Anterior cingulate cortex (tissue), 58 donors: ENCODE measurements at regions not wholly inside any gene's neighbourhood (a gene's known extent, or its start where the extent isn't known, plus 50 kb on each side); places are given as distances from the start of the nearest gene placed in this dataset.
"Not testable (repeated sequence)": the region's sequence is repeated elsewhere in the genome, so short reads cannot be mapped to it uniquely, and the experiment has no call there.

Source experiments
- DNase-seq, 58 donors: peaks; one replicate each; lab custom pipeline; 2025; lab: John Stamatoyannopoulos, UW

DNA sequence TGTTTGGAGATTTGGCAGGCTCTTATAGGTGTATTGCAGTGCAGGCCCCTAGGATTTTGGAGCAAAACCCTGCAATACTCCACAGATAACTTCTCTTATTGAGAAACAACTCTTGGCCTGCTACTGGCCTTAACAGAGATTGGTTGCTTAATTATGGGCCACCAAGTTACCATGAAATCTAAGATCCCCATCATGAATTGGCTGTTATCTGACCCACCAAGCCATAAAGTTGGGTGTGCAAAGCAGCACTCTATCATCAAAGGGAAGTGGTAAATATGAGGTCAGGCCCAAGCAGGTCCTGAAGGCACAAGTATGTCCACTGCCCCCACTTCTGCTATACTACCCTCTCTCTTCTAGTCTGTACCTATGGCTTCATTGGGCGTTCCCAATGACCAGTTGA, 130.0 kb upstream of the TNFSF4 start:
- no peak for DNase-seq

DNA sequence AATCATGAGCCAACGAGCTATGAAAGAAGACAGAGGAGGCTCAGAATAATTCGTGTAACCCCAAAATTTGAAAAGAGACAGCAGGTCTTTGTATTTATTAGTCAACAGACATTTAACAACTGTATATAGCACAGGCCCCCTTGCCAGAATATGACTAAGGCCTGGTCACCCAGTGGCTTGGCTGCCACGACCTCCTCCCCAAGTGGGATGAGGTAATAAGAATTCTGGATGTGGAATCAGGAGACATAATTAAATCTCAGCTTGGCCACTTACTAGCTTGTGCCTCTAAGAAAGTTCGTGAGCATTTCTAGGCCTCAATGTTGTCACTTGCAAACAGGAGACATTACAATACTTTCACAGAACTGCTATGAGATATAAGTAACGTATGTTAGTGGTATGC, 134.2 kb upstream of the TNFSF4 start:
- DNase-seq, result no peak

DNA sequence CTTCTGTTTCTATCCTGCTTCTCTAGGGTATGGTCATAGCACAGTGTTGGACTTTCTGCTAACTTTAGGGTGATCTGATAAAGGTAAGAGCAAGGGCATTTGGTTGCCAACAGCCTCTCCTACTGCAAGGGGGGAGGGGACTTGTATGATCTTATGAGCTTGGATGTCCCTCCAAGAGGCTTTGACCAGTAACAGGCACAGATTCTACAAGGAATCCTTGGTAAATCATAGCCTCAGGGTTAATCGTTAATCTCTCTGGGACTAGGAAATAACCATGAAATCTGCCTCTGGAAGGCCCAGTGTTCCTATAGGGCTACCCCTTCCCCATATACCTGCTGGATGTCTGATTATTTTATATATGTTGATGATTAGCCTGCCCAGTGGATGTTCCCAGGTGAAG, 134.8 kb upstream of the TNFSF4 start:
- DNase-seq, result no peak

DNA sequence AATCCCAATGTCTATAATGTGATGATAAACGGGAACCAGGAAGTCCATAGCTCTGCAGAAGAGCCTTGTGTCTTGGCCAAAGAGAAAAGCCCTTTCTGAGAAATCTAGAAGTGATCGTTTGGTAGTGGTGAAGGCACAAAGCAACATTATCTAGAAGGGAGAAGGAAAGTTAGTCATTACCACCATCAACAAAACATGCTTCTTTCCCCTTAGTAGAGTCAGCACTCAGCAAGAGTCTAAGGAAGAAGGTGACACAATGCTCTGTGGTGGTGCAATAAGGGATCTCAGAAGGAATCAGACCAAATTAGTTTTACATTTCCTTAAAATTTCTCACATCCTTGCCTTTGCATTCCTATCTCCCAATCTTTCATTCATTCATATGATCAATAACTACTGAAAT, 134.4 kb upstream of the PRDX6 start:
- DNase-seq, result no peak

DNA sequence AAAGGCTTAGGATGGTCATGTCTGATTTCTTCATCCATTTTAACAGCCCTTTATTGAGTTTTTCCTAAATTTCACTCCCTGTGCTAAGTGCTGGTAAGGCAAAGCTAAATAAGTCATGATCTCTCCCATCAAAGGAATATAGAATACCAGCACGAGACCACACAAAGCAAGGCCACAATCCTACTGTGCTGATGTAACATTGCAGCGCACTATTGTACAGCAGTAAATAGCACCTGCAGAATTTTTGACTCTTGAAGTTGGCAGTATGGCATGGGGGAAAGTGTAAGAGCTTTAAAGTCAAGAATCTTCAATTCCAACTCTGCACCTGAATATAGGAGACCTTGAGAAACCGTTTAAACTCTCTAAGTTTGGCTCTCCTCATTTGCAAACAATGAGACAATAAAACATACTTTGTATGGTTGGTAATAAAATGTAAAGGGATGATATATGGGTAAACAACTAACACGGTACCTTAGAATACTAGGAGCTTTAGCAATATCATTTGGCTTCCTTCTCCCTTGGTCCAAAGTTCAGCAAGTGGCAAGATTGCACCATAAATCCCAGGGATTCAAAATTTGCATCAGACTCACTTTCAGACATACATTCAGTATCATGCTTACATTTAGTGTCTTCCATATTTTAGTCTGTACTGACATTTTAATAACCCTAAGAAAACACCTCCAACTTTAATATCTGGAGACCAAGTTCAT, 132.9 kb upstream of the PRDX6 start:
- DNase-seq, result no peak

DNA sequence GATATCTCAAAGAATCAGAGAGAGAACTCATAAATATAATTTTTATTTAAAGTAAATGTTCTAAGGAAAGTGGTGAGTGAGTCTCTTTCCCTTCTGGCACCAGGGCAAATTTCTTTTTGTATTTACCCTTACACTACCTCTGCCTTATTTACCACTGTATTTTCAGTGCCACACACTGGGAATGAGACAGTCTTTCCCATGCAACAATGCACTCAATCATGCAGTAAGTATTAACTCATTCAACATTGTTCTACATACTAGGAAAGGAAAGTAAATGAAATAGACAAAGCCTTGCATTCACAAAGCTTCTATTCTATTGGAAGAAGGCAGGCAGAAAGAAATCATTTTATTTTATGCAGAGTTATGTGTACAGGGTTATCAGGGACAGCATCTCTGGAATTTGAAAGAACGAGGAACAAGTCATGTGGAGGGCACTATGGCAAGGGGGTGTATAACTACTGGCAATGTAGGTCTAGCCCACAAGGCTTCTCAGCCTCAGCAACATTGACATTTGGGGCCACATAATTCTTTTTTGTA, 129.8 kb upstream of the PRDX6 start:
- no peak for DNase-seq

DNA sequence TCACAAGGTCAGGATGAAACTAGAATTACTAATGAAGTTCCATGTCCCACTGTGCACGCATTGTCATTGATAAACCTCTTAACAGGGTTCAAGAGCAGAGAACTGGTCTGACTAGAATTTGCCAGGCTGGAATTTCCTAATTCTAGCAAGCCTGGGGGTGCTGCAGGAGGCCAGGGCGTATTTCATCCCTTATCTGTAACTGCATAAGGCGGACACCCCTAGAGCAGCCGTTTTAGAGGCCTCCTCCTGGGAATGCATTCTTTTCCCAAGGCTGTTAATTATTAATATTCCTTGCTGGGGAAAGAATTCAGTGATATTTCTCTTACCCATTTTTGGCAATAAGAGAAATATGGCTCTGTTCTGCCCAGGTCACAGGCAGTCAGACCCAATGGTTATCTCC, 124.5 kb upstream of the PRDX6 start:
- not testable (repeated sequence) for DNase-seq

DNA sequence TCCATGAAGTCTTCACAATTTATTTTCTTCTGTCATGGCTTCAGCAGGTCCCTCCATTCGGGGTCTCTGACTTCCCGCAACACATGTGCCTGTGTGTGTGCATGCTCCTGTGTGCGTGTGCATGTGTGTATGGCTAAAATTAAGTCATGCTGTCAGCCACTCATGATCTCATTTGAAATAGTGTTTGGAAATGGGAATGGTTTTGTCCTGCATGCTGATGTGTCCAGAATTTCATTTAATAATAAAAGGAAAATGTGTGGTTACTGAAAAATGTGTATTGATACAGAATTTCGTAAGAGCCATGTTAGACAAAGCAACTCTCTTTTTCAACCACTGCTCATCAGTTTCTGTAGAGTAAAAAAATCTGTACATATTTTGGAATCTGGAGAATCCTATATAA, 123.8 kb upstream of the PRDX6 start:
- no peak for DNase-seq

DNA sequence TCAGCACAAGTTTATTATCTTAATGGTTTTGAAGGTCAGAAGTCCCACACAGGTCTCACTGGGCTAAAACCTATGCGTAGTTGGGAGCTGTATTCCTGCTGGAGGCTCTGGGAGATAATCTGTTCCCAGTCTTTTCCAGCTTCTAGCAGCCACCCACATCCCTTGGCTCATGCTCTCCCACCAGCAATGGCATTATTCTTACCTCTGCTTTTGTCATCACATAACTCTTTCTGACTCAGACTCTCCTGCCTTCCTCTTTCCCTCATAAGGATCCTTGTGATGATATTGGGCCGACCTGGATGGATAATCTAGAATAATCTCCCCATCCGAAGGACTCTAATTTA, 122.2 kb upstream of the PRDX6 start:
- no peak for DNase-seq

DNA sequence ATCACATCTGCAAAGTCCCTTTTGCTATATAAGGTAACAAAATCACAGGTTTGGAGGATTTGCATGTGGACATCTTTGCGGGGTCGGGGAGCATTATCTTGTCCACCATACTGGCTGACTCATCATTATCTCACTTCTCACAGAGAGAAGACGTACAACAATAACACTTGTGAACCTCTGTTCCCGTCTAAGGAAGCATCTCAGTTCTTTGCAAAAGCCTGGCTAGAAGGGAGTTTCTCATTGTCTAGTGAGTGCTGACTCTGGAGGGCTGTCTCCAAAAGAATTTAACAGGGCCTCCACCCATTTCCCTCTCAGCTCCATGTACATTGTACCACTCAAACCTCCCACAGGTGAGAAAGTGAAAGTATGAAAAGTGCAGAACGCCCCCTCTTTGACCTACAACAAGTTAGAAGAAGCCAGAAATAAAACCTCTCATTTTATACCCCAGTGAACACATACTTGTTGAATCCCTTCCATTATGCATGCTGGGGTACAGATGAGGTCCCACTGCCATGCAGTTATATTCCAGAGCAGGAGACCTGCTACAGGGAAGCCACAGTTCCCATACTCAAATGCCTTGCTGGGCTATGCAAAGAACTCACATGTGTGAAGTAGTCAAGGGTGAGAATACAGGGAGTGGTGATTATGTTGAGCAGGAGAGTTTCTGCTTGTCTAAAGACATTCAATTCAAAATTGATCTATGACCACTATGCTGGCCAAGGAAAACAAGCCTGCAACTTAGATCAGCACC, 121.7 kb upstream of the PRDX6 start:
- DNase-seq, result no peak

DNA sequence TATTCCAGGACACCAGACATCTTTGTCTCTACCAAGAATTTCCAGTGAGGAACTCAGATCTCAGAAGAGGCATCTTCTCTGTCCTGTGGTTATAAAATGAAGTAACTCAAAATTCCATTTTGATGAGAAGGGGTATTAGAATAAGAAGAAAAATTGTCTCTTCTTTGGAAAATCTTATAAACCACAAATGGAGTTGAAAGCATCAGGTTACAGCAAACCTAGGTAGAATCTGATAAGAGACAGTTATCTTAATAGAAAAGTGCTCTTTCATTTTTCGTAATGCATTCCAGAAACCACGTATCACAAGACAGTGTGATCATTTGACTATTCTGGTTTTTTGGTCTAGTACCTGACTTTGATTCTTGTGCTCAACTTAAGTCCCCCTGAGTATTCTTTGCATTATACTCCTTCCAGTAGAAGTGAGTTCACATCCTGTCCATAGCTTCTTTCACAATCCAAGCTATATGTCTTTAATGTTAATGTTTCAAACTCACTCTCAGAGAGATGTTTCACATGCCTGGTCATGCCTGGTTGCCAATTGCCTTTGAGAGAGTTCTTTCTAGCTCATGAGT, 120.9 kb upstream of the PRDX6 start:
- DNase-seq, result no peak

DNA sequence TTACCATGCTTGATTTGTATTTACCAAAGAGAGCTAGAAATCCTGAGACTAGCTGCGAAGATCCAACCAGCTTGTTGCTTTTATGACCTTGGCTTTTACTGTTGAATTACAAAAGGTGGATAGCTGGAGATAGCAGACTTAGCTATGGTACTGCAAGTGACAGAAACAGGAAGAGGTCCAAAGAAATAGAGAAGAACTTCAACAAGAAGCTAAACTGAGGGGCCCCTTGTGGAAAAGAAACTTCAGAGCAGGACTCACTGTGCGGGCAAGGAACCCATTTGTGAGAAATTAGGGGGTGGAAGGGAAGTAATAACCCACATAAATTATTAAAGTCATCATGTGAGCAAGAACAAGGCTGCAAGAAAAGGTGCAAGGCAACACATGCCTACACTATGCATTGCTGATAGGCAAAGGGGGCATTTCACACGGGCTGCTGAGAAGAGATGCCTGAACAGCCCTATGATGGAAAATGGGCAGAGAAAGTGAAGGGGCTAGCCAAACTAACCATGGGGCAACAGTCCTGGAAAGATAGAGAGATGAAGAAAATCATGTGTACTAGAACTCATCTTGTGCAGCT, 116.6 kb upstream of the PRDX6 start:
- no peak for DNase-seq

DNA sequence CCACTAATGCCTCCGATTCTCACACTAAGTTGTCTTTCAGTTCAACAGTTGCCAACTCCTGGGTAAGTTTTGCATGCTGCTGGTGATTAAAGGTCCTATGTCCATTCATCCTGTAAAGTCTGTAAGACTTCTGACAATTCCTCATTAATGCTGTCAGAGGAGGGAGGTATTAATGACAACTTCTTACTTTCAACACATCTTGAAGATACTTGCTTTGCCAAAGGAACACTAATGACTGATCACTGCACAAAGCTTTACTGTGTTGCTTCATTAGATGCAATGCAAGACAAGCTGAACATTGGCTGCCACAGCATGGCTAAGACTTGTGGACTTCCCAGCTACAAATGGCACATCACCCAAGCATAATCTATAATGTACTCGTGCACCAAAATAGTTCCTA, 114.6 kb upstream of the PRDX6 start:
- no peak for DNase-seq

DNA sequence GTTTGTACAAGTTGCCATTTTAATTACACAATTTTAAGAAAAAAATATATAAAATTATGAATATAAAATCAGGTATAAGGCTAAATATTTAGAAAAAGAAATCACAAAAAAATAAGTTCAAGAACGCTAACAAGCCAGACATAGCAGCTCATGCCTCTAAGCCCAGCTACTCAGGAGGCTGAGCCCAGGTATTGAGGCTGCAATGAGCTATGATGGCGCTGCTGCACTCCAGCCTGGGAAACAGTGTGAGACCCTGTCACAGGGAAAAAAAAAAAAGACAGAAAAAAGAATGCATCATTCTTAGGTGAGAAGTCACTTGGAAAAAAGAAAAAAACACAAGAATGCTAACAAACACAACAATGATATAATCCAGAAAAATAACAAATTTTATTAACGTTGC, 112.3 kb upstream of the PRDX6 start:
- no peak for DNase-seq

DNA sequence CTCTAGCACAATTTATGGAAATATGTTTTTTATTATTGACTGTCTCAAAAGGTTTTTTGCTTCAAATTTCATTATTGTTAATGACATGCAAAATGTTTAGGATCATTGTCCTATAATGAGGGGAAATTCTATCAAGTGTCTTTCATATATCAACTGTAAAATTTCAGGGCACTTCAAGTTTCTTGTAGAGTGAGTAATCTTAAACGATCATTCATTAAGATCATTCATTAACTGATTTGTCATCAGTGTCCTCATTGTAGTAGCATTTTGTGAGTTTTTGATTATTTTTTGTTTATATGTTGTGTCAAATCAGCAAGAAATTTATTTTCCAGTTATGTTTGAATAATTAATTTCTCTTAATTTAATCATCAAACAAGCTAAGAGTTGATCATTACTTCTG, 111.8 kb upstream of the PRDX6 start:
- DNase-seq, result no peak

DNA sequence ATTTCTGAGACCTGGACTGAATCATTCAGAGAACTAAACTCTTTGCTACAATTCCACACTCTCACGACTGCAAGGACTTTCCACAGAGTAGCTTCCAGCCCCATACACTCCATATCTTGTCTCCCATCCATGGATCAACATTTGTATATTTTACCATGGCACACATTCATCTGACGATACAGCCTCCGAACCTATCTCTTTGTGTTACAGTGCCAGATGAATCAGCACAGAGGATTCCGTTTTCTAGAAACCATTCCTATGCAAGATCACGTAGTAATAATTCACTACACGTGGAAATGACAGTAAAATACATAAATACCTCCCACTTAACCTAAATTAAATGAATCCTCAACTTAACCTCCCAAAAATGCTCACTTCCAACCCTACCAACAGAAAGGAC, 110.0 kb upstream of the PRDX6 start:
- DNase-seq, result no peak

DNA sequence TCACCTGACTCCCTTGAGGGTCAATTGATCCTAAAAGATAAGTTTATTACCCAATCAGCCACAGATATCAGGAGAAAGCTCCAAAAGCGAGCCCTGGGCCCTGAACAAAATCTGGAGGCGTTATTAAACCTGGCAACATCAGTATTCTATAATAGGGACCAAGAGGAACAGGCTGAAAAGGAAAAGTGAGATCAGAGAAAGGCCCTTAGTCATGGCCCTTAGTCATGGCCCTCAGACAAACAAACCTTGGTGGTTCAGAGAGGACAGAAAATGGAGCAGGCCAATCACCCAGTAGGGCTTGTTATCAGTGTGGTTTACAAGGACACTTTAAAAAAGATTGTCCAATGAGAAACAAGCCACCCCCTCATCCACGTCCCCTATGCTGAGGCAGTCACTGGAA, 106.5 kb upstream of the PRDX6 start:
- not testable (repeated sequence) for DNase-seq

DNA sequence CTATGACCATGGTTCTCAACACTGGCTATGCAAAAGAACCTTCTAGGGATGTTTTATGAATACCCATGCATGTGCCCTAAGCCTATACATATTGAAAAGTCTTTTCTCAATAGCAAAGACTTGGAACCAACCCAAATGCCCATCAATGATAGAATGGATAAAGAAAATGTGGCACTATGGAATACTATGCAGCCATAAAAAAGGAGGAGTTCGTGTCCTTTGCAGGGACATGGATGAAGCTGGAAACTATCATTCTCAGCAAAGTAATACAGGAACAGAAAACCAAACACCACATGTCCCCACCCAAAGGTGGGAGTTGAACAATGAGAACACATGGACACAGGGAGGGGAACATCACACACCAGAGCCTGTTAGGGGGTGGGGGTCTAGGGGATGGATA, 101.1 kb upstream of the PRDX6 start:
- not testable (repeated sequence) for DNase-seq

DNA sequence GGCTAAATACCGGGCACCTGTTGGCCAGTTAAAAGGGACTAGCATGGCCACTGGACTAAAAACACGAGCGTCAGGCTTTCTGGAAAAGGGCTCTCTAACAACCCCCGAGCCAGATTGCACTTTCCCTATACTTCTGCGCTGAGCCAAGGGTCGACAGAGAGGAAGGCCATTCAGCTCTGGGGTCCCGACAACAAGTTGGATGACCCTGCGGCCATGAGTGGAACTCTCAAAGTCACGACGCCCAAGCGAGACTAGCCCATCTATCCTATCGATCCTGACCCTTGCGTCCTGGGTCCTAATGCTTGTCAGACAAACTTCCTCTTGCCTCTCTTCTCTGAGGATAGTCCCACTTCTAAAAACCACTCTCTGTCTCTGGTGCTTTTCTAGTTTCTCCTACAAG, 99.9 kb upstream of the PRDX6 start:
- no peak for DNase-seq

DNA sequence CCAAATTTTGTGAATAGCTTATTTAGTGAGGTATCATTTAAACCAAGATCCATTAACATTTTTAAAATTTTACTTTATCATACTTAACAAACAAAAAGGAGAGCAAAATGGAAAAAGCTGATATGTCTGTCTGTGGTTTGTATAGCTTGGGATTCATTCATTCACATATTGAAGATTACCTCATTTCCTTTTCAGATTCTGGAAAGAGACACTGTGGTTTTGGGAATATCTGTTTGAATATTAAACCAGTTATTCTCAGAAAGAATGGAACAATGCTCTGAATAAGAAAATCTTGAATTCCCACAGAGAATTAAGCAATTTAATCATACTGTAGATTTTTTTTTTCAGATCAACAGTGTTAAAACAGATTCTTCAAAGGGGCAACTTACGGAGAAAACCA, 93.8 kb upstream of the PRDX6 start:
- no peak for DNase-seq

DNA sequence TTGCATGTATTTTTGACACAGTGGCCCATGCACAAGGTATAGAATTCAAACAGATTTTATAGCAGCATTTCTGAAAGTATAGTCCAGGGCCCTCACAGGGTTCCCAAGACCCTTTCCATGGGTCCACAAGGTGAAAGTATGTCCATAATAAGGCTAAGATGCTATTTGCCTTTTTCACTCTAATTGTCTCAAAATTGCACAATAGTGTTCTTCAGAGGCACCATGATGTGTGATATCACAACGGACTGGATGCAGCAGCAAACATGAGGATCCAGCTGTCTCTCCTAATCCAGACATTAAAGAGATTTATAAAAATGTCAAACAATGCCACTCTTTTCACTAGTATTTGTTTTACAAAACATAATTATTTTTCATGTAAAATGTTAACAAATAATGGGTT, 88.8 kb upstream of the PRDX6 start:
- DNase-seq, result no peak
